ENCODE measurements at regions not wholly inside any gene's neighbourhood (a gene's known extent, or its start where the extent isn't known, plus 50 kb on each side); places are given as distances from the start of the nearest gene placed in this dataset.

DNA sequence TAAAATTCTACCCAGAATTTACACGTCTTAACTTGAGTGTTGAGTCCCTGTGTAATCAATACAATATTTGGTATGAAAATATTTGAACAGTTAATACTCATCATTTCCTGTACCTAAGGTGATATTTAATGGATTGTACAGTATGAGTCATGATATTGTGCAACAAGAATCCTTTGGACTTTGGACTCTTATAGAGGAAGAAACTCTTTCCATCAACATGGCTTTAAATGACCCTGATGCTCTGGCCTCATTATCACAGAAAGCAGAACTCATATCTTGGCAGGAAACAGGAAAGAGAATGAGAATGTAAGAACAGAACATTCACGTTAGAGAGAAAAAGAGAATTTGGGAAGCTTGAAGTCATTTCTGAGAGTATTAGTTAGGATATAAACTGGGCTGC, 168.8 kb upstream of the B3GALT2 start:
- no peak for DNase-seq (ENCODE audit: low read depth in 2 of 2)

DNA sequence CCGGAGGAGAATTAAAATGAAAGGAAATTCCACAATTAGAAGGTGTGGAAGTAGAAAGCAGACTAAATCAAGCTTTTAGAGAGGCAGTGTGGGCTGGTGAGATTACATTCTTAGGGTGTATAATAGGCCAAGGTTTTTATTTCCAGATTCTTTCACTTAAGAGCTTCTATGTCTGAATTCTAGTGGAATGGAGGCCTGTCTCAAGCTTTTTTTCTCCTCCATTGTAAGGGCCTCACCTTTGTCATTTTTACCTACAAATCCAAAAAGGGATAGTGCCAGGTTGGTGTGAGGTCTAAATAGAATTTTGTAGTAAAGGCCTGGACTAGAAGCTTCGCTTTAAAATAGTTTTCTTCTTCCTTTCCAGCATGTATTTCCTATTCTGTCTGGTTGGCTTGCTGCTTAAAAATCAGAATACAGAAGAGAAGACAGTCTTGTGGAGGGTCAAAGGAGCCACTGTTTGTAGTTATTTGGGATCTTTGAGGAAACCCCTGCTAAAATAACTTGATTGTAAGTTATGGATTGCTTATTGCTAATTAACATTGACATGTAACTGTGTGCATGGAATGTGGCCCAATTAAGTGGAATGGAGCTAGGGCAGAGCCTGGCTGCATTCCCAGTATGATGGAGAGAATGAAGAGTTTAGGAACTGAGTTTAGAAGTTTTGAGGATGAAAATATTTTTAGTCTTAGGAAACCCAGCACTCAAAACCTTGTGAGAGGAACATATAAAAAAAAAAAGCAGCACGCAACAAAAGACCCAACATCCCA, 162.5 kb upstream of the B3GALT2 start:
- DNase-seq (ENCODE audit: low read depth in 2 of 2): no peak

DNA sequence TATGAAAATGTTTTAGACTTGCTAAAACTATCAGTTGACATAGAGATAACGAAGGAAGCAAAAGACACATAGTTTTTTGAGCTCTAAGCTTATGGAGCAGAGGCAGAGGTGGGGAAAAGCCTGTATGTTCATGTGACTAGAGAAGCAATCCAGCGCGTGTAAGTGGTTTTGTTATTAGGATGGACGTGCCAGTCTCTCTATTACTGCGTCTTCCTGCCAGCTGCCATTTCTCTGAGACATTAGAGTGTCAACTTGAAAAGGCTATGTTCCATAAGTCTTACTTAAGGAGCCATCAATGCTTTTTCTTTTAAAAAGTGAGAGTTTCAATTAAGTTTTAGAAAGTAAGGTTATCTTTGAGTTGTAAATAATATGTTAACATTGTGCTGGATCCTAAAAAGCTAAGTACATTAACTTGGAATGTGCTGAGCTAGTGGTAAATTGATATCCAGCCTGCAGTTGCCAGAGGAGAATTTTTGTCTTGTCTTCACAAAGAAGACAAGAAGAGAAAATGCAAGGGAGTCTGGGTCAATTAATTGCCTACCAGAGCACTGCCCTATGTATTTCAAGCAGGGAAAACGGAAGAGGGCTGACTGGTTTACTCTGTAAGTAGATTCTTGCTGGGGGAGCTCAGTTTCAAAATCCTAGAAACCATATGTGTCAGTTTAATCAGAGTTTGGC, 161.8 kb upstream of the B3GALT2 start:
- DNase-seq (ENCODE audit: low read depth in 2 of 2): no peak

DNA sequence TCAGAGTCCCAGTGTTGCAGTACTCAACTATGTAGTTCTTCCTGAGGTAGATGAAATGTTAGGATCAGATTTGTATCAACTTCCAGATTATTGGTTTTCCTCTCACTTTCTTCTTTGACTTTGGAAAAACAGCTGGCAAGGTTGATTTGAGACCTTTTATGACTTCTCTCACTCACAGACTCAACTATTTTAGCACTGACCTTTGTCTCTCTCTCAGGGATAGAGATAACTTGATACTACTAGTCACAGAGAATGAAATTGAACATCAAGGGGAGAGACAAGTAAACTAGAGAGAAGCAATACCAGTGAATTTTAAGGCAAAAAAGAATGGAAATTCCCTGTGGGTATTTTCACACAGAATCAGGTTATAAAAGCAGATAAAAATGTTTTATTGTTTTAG, 159.7 kb upstream of the B3GALT2 start:
- DNase-seq (ENCODE audit: low read depth in 2 of 2): no peak

DNA sequence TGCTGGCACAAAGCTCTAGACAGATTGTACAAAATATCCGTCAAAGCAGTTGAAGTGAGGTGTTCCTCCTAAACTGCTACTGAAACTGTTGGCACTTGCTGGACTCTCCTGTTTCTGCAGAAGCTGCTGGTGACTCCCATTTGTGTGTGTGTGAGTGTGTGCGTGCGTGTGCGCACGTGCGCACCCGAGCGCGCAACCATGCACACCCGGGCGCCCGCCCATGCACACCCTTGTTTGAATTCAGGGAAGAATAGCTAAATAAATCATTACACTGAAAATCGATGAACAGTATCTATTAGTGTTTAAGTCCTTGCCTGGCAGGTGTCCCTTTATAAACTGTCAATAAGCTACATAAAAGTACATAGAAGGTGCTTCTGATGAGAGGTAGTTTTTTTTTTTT, 156.4 kb upstream of the B3GALT2 start:
- no peak for DNase-seq (ENCODE audit: low read depth in 2 of 2)

DNA sequence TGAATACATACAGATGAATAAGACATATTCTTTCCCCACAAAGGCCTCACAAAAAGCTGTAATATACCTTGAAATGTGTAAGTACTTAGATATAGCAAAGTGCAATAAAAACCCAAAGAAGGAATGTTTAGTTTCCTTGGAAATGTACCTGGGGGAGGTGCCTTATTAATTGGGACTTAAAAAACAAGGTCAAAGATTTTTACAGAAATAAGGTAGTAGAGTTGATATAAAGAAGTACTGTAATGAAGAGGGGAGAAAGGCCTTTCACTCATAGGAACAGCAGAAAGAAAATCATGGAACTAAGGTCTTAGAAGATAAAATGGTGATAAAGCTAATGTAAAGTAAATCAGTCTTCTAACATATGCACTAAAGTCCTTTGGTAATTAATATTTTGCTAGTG, 153.9 kb upstream of the B3GALT2 start:
- DNase-seq (ENCODE audit: low read depth in 2 of 2): no peak

DNA sequence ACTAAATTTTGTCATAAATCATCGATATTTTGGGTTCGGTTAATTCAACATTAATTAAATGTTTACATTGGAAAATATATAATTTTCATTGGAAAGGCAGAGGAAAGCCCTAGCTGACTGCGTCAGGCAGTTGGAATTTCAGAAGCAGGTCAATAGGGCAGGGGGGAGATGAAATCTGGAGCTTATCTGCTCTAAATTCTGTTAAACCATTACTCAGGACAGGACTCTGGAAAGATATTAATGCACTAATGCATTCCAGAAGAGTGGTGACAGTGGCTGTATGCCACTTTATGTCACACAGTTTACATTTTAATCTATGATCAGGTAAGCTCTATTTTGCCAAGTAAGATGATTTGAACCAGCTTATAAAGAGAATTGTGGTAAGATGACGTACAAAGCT, 153.0 kb upstream of the B3GALT2 start:
- no peak for DNase-seq (ENCODE audit: low read depth in 2 of 2)

DNA sequence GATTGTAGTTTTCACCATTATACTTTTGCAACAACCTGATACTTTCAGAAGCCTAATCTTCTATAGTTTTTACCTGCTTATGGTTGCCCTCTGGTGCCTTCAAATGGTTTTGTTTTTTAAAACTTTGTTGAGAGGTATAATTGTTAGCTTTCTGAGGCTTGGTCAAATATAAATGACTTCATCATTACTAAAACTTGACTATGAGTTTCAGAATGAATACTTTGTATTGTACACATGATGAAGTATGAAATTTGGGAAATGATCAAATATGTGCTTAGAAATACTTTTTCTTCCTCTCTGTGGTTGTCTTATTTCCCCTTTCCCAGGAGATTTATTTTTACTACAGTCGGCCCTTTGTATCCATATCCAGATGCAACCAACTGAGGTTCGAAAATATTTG, 151.8 kb upstream of the B3GALT2 start:
- DNase-seq (ENCODE audit: low read depth in 2 of 2): no peak

DNA sequence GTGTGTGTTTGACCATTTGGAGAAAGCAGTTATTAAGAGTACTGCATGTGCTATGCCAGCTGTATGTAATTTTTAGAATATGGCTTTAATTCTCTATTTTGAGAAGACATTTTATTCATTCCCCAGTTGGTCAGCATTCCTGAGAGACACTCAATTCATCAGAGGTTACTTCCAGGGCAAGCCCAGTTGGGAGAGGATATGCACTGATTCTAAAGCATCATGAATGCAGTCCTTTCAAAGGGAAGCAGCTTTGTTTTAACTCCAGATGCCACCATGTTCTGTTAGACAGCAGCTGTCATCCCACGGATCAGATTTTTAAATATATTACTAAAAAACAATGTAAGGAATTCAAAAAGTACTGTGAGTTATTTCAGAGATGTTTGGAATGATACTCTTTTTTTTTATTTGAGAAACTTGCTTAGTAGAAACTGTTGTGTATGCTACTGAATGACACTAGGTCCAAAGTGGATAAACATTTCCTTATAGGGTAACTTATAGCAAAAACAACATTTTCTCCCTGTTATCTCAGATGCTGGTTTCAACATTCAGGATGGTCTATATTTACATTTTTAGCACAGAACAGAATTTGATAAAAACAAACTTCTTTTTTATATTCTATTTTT, 149.5 kb upstream of the B3GALT2 start:
- no peak for DNase-seq (ENCODE audit: low read depth in 2 of 2)

DNA sequence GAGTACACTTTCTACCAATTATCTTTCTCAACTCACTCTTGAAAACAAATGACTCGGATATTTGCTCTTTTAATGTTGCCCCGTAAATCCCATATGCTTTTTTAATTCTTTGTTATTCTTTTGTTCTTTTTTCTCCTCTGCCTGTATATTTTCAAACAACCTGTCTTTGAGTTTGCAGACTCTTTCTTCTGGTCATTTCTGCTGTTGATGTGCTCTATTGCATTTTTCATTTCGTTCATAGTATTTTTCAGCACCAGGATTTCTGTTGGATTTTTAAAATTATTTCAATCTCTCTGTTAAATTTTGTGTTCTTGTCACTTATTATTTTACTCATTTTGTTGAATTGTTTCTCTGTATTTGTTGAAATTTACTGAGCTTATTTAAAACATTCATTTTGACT, 146.8 kb upstream of the B3GALT2 start:
- DNase-seq (ENCODE audit: low read depth in 2 of 2): no peak

DNA sequence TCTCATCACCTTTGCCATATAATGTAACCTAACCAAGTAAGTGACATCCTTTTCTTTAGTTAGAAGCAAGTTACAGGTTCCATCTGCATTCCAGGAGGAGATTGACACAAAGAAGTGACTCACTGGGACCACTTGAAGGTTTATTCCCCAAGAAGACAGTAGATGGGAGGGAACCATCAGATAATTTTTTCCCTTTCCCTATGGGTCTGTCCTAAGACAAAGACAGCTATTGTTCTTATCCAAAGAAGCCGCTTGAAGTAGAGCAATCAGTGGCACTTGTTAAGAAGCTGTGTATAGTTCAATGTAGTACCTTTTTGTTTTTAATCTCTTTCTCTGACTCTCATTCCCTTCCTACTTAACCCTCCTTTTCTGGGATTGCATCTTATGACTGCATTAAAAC, 139.9 kb upstream of the B3GALT2 start:
- no peak for DNase-seq (ENCODE audit: low read depth in 2 of 2)

DNA sequence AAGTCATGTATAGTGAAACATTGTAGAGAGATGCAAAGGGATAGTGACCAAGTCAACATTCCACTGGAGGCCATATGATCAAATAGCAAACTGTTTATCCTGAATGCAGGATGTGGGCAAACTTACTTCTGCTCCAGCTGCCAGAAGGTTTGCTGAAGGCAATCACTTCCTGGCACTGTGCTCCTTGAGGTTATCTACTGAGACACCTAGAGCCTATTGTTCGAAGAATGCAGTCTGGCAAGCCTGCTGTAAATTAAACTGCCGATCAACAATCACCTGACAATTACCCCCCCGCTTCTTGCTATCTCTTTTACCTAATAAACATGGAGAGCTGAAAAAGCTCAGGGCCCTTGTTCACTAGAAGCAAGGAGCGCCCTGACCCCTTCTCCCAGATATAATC, 139.4 kb upstream of the B3GALT2 start:
- DNase-seq (ENCODE audit: low read depth in 2 of 2): no peak

DNA sequence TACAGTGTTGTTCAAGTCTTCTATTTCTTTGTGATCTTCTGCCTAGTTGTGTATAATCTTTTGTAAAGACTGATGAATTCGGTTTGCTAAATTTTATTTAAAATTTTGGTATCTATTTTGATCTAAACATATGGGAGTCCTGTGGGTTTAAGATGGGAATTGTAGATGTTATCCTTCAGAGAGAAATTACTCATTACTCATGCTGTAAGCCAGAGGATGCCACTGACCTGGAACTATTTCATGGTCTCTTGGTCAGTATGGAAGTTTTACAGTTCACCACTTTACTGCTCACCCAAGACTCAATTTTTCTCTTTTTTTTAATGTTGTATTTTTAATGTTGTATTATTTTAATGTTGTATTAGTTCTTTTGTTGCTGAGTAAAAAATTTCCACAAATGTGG, 138.6 kb upstream of the B3GALT2 start:
- DNase-seq (ENCODE audit: low read depth in 2 of 2): no peak

DNA sequence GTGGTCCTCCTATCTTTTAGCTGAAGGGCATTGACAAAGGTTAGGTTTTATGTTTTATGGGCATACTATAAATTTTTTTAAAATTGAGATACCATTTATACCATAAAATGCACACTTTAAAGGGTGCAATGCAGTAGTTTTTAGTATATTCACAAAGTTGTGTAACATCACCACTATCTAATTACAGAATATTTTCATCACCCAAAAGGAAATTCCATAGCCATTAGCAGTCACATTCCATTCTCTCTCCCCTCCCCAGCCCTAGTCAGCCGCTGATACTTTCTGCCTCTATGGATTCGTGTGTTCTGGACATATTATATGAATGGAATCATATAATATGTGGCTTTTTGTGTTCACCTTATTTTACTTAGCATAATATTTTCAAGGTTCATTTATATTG, 135.8 kb upstream of the B3GALT2 start:
- no peak for DNase-seq (ENCODE audit: low read depth in 2 of 2)

DNA sequence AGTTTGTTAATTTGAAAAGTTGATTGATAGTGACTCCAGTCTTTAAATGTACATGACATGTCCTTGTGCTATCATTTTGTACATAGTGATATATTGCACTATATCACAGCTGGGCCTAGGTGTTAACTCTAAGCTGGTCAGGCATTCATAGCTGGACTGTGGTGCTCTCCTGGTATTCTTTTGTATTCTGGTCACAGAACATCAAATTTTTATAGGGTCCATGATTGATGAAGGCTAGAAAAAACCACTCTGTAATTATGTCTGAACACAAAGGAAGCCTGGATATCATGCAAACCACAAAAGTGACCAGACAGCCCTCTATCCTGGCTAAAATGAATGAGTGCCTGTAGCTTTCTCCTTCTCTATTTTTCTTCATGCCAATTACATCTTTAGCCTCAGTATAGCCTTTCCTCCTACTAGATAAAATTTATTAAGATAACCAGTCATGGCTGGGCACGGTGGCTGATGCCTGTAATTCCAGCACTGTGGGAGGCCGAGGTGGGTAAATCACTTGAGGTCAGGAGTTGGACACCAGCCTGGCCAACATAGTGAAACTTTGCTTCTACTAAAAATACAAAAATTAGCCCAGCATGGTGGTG, 134.9 kb upstream of the B3GALT2 start:
- no peak for DNase-seq (ENCODE audit: low read depth in 2 of 2)

DNA sequence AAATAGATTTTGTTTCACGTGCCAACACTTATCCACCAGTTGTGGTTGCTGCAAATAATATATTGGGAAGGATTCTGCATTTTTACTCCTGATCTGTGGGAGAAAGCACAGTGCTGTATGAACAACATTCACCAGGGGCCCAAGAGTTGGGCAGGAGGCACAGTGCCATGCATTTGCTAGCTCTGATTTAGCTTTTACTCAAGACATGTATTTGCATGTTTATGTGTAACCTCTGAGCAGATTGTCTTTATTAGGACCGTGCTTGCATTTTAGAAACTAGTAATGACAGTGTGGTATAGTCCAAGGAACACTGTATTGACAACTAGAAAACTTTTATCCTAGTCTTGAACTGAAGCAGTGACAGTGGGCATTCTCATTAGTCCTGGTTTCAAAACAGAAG, 133.9 kb upstream of the B3GALT2 start:
- no peak for DNase-seq (ENCODE audit: low read depth in 2 of 2)

DNA sequence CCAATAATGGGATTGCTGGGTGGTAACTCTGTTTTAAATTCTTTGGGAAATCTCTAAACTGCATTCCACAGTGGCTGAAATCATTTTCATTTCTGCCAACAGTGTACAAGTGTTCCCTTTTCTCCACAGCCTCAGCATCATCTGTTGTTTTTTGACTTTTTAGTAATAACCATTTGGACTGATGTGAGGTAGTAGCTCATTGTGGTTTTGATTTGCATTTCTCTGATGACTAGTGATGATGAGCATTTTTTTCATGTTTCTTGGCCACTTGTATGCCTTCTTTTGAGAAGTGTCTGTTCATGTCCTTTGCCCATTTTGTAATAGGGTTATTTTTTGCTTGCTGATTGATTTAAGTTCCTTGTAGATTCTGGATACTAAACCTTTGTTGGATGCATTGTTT, 131.9 kb upstream of the B3GALT2 start:
- no peak for DNase-seq (ENCODE audit: low read depth in 2 of 2)

DNA sequence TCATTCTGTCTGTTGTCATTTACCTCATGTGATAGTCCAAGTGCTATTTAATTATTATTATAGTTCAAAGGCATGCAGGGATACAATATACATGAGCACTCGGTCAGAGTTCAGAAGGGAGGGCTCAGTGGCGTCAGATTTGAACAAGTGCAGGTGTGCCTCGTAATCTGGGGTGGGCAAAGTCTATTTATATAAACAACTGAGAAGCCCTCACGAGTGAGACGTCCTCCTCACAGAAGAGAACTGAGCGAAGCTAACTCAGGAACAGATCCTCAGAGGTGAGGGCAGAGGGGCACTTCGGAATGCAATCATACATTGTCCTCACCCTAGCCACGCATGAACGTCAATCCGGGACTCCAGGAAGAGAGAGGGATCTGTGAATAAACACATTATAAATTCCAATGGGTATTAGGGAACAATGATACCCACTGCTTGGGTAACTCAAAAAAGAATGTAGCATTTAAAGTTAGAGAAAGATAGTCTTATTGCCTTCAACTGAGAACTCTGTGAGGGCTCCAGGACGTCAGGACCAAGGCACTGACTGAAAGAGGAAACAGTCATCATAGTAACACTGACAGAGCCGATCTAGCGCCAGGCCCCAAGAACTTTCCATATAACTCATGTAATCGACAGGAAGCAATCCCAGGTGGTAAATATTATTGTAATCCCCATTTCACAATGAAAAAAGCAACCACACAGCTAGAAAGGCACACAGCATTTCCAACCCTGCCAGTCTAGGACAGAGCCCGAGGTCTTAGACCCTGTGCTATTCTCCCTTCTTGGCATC, 127.1 kb upstream of the B3GALT2 start:
- no peak for DNase-seq (ENCODE audit: low read depth in 2 of 2)

DNA sequence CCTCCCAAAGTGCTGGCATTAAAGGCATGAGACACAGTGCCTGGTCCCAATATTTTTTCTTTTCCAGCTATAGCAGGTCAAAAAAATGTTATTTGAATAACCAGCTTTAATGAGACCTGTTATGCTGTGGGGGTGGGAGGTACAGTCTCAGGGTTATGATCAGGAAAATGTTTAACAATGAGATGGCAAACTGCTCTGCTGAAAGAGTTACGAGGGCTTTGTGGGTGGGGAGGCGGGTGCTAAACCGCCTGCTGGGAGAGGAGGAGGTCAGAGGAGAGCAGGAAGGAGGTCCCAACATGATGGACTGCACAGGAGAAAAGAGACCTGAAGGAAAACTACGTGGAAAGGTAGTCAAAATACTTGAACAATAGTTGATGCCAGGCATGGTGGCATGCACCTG, 126.0 kb upstream of the B3GALT2 start:
- DNase-seq (ENCODE audit: low read depth in 2 of 2): no peak

DNA sequence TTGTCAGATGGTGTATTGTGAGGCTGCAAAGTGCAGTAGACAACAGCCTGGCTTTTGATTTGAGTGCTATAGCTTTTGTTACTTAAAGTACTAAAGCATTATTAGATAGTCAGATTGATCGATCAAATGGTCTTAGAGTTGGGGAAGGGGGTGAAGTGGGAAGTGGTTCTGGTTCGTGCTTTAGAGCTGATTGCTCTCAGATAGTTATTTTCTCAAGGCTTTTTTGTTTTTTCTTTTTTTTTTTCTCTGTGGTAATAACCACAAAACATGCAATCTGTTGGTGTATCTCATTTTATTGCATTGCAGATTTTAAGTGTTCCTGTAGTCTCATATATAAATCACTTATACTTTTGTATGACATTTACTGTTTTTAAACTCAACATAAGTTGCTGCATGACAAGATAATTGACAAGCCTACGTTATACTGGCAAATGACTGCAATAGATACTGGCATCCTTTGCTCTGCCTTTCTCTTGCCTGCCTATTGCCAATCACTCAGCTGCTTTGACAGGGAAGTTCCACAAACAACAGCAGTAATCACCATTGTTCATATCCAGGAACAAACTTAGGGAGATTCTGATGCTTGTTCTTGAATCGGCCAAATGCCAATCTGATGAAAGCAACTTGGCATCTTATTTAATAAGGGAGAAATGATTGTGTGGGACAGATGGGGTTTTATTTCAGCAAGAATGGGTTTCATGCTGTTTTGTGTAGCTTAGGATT, 125.0 kb upstream of the B3GALT2 start:
- no peak for DNase-seq (ENCODE audit: low read depth in 2 of 2)

DNA sequence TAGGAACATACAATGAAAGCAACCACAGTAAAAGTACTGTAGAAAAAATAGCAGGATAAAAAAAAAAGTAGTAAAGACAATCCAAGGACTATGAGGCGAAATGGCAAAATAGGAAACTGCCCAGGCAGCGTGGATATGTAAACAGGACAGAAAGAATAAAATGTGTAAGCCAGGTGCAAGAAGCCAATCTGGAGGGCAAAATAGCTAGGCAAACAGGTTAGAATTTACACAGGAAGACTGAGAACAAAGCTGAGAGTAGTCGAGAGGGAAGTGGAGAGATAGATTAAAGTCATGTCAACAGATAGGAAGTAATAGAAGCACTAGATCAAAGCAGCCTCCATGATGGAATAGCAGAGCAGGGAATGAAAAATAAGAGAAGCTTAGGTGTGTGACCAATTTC, 124.2 kb upstream of the B3GALT2 start:
- DNase-seq (ENCODE audit: low read depth in 2 of 2): no peak
